ENCODE measurements at regions not wholly inside any gene's neighbourhood (a gene's known extent, or its start where the extent isn't known, plus 50 kb on each side); places are given as distances from the start of the nearest gene placed in this dataset.

DNA sequence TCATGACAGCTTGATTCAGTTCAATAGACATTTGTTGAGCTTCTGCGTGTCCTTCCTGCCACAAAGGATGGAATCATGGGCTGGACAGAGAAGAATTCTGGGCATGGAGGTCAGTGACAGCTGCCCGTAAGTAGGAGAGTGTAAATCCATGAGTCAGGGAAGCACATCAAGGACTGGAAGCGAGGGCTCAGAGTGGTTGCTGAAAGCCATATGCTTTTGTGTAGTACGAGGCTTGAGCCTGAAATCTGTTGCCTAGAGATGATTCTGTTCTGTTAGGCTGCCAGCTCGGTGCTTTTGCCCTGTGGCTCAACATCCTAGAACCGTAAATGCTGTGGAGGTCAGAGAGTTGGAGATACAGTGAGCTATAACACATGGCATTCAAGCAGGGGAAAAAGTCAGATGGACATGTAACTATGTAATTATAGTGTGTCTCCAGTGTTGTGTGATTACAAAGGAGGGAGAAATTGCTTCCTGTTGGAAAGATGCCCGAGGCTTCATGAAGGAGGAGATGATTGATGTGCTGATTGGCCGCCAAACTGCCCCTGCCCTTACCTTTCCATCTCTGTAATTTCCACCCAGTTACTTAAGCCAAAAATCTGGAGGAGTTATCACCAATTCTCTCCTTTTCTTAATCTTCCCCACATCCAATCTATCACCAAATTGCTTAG is 92.8 kb upstream of the CACNA1E start:
- Histone ChIP-seq H3K4ac (ENCODE audit: low read depth, low read length) (no peak overlapping the region), H3K27me3 (ENCODE audit: insufficient read depth, low read length) (no peaks in the 10 kb centered on the region), H3K18ac (ENCODE audit: low read length) (no peak overlapping the region), H3K9ac (ENCODE audit: low read length) (no peak overlapping the region), H3K36me3 (ENCODE audit: control insufficient read depth in 1 of 2, insufficient read depth in 2 of 2, low read length in 2 of 2) (no peaks in the 10 kb centered on the region), H3K79me2 (ENCODE audit: control insufficient read depth, insufficient read depth, low read length, poor library complexity) (no peaks in the 10 kb centered on the region), H2BK120ac (ENCODE audit: insufficient read depth, low read length, poor library complexity) (no peak overlapping the region), H3K9me3 (ENCODE audit: insufficient read depth, low read depth, low read length) (no peaks in the 10 kb centered on the region), H4K91ac (ENCODE audit: low read depth, low read length) (no peak overlapping the region), H3K27ac (ENCODE audit: low read depth, low read length) (no peak overlapping the region), H4K12ac (ENCODE audit: low read depth, low read length) (no peak overlapping the region), H2AFZ (ENCODE audit: insufficient read depth, low read length, poor library complexity) (no peak overlapping the region), H3K79me1 (ENCODE audit: low read length) (no peaks in the 10 kb centered on the region), H3K23ac (ENCODE audit: low read length) (peak overlapping the region; percentile 37), H4K8ac (ENCODE audit: low read depth, low read length) (no peak overlapping the region), H3K4me2 (ENCODE audit: low read length) (no peak overlapping the region), H2BK12ac (ENCODE audit: low read length) (no peak overlapping the region), H3K4me1 (ENCODE audit: control insufficient read depth in 1 of 2, insufficient read depth in 2 of 2, low read length in 2 of 2) (no peaks in the 10 kb centered on the region), H3K4me3 (ENCODE audit: low read depth, low read length) (no peak overlapping the region), H2BK5ac (ENCODE audit: low read depth, low read length, poor library complexity) (no peak overlapping the region), H2AK5ac (ENCODE audit: low read length) (no peak overlapping the region), H3K14ac (ENCODE audit: low read length) (no peak overlapping the region)
- no CpG with 5 or more reads among the region's 8 CpGs for WGBS (ENCODE audit: extremely low coverage, insufficient coverage, insufficient read length)
- DNase-seq = peak; percentile 30 to 35

- WGBS (ENCODE audit: extremely low coverage, insufficient coverage, insufficient read length) = no CpG with 5 or more reads among the region's 5 CpGs
These were observed 91.9 kb upstream of the CACNA1E start for GRCh38 chr1:181391301-181391900.

DNA sequence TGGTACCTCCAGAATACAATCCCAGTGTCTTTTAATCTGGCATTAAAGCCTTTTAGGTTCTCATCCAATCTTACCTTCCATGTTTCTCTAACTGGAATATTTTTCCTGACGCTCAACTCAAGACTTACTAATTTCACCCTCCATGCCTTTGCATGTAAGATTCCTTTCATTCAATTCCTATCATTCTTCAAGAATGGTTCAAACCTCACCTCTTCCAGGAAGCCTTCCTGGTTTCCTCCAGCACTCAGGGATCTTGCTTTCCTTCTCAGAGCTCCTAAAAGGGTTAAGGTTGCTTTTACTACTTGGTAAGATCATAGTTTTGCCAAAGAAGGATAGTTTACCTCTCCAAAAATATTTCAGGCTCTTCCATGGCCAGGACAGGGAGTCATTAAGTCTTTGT is 91.2 kb upstream of the CACNA1E start:
- Histone ChIP-seq H3K27ac (ENCODE audit: low read depth, low read length) (no peak overlapping the region), H2AFZ (ENCODE audit: insufficient read depth, low read length, poor library complexity) (no peak overlapping the region), H3K4ac (ENCODE audit: low read depth, low read length) (no peak overlapping the region), H2BK12ac (ENCODE audit: low read length) (no peak overlapping the region), H3K4me1 (ENCODE audit: control insufficient read depth in 1 of 2, insufficient read depth in 2 of 2, low read length in 2 of 2) (no peaks in the 10 kb centered on the region), H3K4me2 (ENCODE audit: low read length) (no peak overlapping the region), H3K9me3 (ENCODE audit: insufficient read depth, low read depth, low read length) (no peaks in the 10 kb centered on the region), H3K27me3 (ENCODE audit: insufficient read depth, low read length) (no peaks in the 10 kb centered on the region), H2BK5ac (ENCODE audit: low read depth, low read length, poor library complexity) (no peak overlapping the region), H3K14ac (ENCODE audit: low read length) (no peak overlapping the region), H3K79me2 (ENCODE audit: control insufficient read depth, insufficient read depth, low read length, poor library complexity) (no peaks in the 10 kb centered on the region), H4K12ac (ENCODE audit: low read depth, low read length) (no peak overlapping the region), H3K36me3 (ENCODE audit: control insufficient read depth in 1 of 2, insufficient read depth in 2 of 2, low read length in 2 of 2) (no peaks in the 10 kb centered on the region), H3K79me1 (ENCODE audit: low read length) (no peaks in the 10 kb centered on the region), H2AK5ac (ENCODE audit: low read length) (no peak overlapping the region), H4K91ac (ENCODE audit: low read depth, low read length) (no peak overlapping the region), H3K18ac (ENCODE audit: low read length) (no peak overlapping the region), H3K9ac (ENCODE audit: low read length) (no peak overlapping the region), H3K4me3 (ENCODE audit: low read depth, low read length) (no peak overlapping the region), H3K23ac (ENCODE audit: low read length) (no peak overlapping the region), H2BK120ac (ENCODE audit: insufficient read depth, low read length, poor library complexity) (no peak overlapping the region), H4K8ac (ENCODE audit: low read depth, low read length) (no peak overlapping the region)
- WGBS (ENCODE audit: extremely low coverage, insufficient coverage, insufficient read length) = no CpG with 5 or more reads among the region's 1 CpG
- DNase-seq = peak in 1 of 2 donors; percentile 60

More at GRCh38 chr1:181391301-181391900, 91.9 kb upstream of the CACNA1E start:
- Histone ChIP-seq H3K14ac (ENCODE audit: low read length) (no peak overlapping the region), H2BK12ac (ENCODE audit: low read length) (no peak overlapping the region), H2BK5ac (ENCODE audit: low read depth, low read length, poor library complexity) (no peak overlapping the region), H3K27ac (ENCODE audit: low read depth, low read length) (no peak overlapping the region), H3K18ac (ENCODE audit: low read length) (no peak overlapping the region), H3K9ac (ENCODE audit: low read length) (no peak overlapping the region), H3K9me3 (ENCODE audit: insufficient read depth, low read depth, low read length) (no peaks in the 10 kb centered on the region), H2AFZ (ENCODE audit: insufficient read depth, low read length, poor library complexity) (no peak overlapping the region), H3K27me3 (ENCODE audit: insufficient read depth, low read length) (no peaks in the 10 kb centered on the region), H3K23ac (ENCODE audit: low read length) (no peak overlapping the region), H3K79me1 (ENCODE audit: low read length) (no peaks in the 10 kb centered on the region), H4K8ac (ENCODE audit: low read depth, low read length) (no peak overlapping the region), H3K4ac (ENCODE audit: low read depth, low read length) (no peak overlapping the region), H3K4me2 (ENCODE audit: low read length) (no peak overlapping the region), H4K91ac (ENCODE audit: low read depth, low read length) (no peak overlapping the region), H3K4me3 (ENCODE audit: low read depth, low read length) (no peak overlapping the region), H4K12ac (ENCODE audit: low read depth, low read length) (no peak overlapping the region), H3K79me2 (ENCODE audit: control insufficient read depth, insufficient read depth, low read length, poor library complexity) (no peaks in the 10 kb centered on the region), H3K36me3 (ENCODE audit: control insufficient read depth in 1 of 2, insufficient read depth in 2 of 2, low read length in 2 of 2) (no peaks in the 10 kb centered on the region), H2AK5ac (ENCODE audit: low read length) (no peak overlapping the region), H3K4me1 (ENCODE audit: control insufficient read depth in 1 of 2, insufficient read depth in 2 of 2, low read length in 2 of 2) (no peaks in the 10 kb centered on the region), H2BK120ac (ENCODE audit: insufficient read depth, low read length, poor library complexity) (no peak overlapping the region)
- peak in 1 of 2 donors; percentile 16 for DNase-seq

- H3K4ac ChIP-seq (ENCODE audit: low read depth, low read length) = no peak overlapping the region
- no peaks in the 10 kb centered on the region for H3K9me3 ChIP-seq (ENCODE audit: insufficient read depth, low read depth, low read length)
- DNase-seq = peak; percentile 69 to 91
- no peaks in the 10 kb centered on the region for H3K79me1 ChIP-seq (ENCODE audit: low read length)
- no peaks in the 10 kb centered on the region for H3K27me3 ChIP-seq (ENCODE audit: insufficient read depth, low read length)
- H4K91ac ChIP-seq (ENCODE audit: low read depth, low read length) = no peak overlapping the region
- H3K36me3 ChIP-seq (ENCODE audit: control insufficient read depth in 1 of 2, insufficient read depth in 2 of 2, low read length in 2 of 2) = no peaks in the 10 kb centered on the region
- H3K4me2 ChIP-seq (ENCODE audit: low read length) = no peak overlapping the region
- no peak overlapping the region for H3K18ac ChIP-seq (ENCODE audit: low read length)
- H4K12ac ChIP-seq (ENCODE audit: low read depth, low read length) = no peak overlapping the region
- H3K4me1 ChIP-seq (ENCODE audit: control insufficient read depth in 1 of 2, insufficient read depth in 2 of 2, low read length in 2 of 2) = no peaks in the 10 kb centered on the region
- no peak overlapping the region for H3K4me3 ChIP-seq (ENCODE audit: low read depth, low read length)
- H4K8ac ChIP-seq (ENCODE audit: low read depth, low read length) = no peak overlapping the region
- no peak overlapping the region for H2BK5ac ChIP-seq (ENCODE audit: low read depth, low read length, poor library complexity)
- H3K27ac ChIP-seq (ENCODE audit: low read depth, low read length) = no peak overlapping the region
- no peak overlapping the region for H2BK12ac ChIP-seq (ENCODE audit: low read length)
- no CpG with 5 or more reads among the region's 1 CpG for WGBS (ENCODE audit: extremely low coverage, insufficient coverage, insufficient read length)
- no peak overlapping the region for H2BK120ac ChIP-seq (ENCODE audit: insufficient read depth, low read length, poor library complexity)
- no peak overlapping the region for H3K23ac ChIP-seq (ENCODE audit: low read length)
- no peak overlapping the region for H2AK5ac ChIP-seq (ENCODE audit: low read length)
- no peak overlapping the region for H3K9ac ChIP-seq (ENCODE audit: low read length)
- no peak overlapping the region for H3K14ac ChIP-seq (ENCODE audit: low read length)
- no peaks in the 10 kb centered on the region for H3K79me2 ChIP-seq (ENCODE audit: control insufficient read depth, insufficient read depth, low read length, poor library complexity)
- H2AFZ ChIP-seq (ENCODE audit: insufficient read depth, low read length, poor library complexity) = no peak overlapping the region
These were observed 90.6 kb upstream of the CACNA1E start for GRCh38 chr1:181392613-181393220.

Data from trophoblast cell (in vitro differentiated cells and primary cell).